SIG-M5 (cell line): ENCODE measurements at regions not wholly inside any gene's neighbourhood (a gene's known extent, or its start where the extent isn't known, plus 50 kb on each side); places are given as distances from the start of the nearest gene placed in this dataset.
"Not testable (repeated sequence)": the region's sequence is repeated elsewhere in the genome, so short reads cannot be mapped to it uniquely, and the experiment has no call there.

Experiments used
- DNase-seq: peaks from one replicate; lab custom pipeline; 2025; lab: John Stamatoyannopoulos, UW

DNA sequence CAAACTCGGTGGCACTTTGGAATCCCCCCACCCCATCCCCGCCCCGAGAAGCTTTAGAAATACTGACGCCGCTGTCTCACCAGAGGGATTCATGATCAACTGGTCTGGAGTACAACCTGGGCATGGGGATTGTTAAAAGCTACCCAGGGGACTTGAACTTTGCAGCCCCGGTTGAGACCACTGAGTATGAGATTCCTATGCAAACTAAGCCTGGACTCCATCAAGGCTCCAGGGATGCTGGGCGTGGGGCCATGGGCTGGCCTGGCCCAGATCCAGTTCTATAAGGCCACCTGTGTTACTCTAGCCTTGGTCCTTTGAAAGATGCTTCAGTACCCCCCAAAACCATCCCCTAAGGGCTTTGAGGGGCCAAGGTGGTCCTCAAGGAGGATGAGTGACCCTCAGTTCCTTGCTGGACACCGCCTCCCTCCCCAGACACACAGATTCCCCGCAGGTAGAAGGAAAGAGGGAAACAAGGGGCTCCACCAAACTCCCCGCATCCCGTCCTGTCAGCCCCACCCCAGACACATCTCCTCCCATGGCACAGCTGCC is 68.5 kb downstream of the MRPL36 start:
- no peak for DNase-seq

GRCh38 chr5:1730487-1730847 is 69.2 kb downstream of the MRPL36 start:
- DNase-seq: no peak

- no peak for DNase-seq
These were observed 69.8 kb downstream of the MRPL36 start for GRCh38 chr5:1729641-1730486.

DNA sequence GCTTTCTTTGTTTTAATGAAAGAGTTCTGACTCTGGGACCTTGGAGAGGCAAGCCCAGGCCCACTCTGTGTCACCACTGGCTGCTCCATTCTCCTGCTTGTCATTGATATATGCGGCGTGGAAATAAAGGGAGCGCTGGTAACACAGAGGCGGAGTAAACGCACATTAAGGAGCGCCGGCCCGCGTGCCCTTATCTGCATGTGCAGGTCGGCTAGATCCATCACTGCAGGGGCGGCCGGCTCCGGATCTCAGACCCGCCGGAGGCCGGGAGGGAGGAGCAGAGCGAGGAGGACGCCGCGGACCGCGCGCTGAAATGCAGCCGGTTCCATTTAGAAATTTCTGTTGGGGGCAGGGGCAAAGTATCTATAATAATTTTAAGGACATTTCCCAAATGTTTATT is 70.8 kb downstream of the MRPL36 start:
- no peak for DNase-seq

DNA sequence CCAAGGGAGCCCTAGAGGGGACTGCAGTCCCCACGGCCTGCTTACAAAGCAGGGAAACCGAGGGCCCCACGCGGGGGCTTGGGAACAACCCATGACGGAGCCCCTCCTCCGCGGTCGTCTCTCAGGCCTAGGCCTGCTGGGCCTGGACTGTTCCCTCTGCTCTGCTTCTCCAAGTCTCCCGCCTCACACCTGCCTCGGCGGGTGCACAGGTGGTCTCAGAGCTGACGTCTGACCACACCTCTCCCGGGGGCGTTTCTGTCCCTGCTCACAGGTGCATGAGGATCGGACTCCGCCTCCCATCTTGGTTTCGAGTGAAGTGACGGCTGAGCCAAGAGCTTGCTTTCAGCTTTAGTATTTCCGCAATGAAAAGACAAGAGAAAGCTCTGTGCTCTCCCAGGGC is 72.1 kb downstream of the MRPL36 start:
- no peak for DNase-seq

GRCh38 chr5:1726956-1727355 is 72.7 kb downstream of the MRPL36 start:
- no peak for DNase-seq

DNA sequence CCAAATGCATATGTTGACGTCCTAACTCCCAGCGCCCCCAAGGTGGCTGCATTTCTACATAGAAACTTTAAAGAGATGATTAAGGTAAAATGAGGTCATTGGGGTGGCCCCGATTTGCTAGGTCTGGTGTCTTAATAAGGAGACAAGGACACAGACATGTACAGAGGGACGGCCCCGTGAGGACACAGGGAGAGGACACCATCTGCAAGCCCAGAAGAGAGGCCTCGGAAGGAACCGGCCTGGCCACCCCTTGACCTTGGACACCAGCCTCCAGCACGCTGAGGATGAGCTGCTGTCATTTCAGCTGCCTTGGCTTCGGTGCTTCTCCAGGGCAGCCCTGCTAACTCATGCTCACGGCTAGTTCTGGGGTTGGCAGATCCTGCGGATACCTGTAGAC is 73.2 kb downstream of the MRPL36 start:
- no peak for DNase-seq

DNA sequence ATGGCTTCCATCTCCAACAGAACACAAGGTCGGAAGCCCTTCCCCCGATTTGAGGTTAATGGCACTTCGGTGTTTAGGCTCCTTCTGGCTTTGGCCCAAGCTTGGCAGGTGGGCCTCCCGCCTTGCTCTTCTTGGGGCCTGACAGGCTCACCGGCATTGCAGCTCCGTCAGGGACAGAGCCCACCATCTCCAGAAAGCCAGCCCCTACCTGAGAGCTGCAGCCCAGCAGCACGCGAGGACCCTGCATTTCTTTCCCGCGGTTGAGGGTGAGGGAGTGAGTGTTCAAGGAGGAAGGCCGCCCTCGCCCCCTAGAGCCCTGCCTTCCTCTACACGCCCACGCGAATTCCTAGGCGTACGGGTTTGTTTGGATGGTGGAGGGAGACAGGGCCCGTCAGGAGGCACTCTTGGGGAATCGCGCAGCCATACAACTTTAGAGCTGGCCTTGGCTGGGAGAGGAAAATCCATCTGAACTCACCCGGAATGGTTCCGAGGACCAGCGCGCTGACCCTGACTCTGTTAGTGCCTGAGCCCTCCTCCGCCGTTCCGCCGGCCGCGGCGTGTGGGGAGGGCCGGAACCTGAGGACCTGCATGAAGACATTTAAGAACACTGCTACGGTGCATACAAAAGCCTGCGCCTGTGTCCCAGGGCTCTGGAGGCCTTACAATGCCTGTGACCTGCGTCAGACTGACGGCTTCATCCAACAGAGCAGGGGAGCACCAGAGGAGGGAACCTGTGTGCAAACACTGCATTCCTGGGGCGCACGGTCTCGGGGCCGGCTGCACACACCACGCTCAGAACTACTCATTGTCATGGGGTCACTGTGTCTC is 73.8 kb downstream of the MRPL36 start:
- DNase-seq: no peak

DNA sequence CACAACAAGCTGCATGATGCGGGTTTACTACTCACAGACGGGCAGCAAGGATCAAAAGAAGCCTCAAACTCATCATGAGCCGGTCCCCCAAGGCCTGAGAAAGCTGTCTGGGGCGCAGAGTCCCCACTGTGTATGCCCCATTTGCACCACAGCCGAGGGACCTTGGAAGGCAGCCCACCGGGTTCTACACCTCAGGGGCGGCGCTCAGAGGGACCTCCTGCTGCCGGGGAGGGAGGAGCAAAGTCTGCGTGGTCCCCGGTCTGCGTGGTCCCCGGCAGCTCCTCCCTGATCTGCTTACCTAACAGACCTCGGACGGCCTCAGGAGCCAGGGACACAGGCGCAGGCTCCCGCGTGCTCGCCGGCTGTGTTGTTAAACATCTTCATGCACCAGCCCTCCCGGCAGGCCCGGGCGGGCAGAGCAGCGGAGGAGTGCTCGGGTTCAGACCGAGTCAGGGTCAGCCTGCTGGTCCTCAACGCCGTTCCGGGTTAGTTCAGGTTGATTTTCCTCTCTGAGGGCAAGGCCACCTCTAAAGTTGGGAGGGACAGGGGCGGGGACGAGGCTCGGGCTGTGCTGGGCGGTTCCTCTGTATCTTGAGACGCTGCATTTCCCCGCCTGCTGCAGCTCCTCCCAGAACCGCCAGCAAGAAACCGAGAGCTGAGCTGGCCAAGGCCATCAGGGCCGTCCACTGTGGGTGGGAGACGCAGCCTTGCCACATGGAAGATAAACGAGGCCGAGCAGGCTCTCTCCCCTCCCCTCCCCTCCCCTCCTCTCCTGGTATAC is 74.6 kb downstream of the MRPL36 start:
- DNase-seq: no peak

DNA sequence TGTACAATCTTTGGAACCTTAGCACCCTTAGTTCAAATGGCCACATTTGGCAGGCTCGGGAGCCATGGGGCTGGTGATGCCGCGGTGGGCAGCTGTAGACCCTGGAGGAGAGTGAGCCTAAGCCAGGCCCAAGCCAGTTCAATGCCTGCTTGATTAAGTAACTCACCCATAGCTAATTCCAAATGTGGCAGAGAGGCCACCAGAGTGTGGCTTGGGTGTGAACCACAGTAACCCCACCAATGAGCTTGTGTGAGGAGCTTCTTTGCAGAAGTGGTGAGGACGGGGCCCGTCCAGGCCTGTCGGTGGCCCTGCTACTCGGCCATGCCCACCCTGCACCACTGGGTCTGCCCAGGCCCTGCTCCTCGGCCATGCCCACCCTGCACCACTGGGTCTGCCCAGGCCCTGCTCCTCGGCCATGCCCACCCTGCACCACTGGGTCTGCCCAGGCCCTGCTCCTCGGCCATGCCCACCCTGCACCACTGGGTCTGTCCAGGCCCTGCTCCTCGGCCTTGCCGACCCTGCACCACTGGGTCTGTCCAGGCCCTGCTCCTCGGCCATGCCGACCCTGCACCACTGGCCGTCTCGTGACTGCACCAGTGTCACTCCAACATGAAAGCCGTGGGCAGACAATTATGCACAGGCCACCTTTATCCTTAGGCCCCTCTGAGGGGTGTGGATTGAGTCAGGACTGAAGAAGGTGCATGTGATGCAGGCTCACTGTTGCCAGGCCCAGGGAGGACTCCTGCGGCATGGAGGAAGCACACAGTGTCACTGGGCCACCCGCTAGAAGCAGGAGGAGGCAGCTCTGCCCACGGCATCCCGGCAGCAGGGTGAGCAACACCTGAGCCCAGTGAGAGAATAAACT is 75.4 kb downstream of the MRPL36 start:
- no peak for DNase-seq

DNA sequence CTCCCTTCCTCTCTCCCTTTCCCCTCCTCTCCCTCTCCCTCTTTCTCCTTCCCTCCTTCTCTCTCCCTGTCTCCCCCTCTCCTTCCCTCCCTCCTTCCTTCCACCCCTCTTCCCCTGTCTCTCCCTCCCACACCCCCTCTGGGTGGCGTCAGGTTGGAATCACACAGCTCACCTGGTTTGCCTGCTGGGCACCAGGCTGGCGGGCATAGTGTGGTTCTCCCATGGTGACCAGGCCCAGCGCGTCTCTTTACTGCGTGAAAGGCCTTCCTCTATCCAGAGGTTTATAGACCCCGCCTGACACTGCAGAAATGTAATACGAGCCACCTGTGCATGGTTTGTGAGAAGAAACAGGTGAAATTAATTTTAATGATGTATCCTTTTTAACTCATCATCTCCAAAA is 76.2 kb downstream of the MRPL36 start:
- DNase-seq: no peak

GRCh38 chr5:1722877-1723276 is 76.8 kb downstream of the MRPL36 start:
- no peak for DNase-seq

DNA sequence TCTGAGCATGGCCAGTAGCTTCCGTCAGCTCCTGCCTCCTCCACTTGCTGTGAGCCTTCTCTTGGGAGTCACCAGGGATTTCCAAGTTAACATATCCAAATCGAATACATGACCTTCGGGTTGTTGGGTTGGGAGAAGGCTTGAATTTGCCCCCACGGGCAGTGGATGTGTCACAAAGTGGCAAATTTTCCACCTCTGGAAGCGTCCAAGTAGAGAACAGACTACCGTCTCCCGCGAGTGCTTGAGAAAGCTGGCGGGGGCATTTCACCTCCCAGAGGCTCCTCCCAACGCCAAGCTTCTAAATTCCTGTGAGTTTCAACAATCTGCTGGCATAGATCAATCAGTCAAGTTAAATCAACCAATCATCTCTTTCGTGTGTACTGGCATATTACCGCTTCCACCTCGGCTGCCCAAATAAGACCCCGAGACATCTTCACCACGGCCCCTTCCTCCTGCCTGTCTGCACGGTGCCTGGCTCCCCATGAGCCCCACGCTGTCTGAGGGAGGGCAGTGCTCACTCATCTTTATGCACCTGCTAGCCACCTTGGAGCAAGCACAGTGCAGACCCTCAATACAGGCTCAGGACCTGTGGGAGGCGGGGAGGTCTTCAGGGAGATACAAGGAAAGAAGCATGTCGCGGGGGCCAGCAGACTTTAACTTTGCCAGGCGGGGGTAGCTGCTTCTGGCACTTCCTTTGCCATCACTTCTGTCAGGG is 79.1 kb downstream of the MRPL36 start:
- DNase-seq: no peak

- no peak for DNase-seq
These were observed 79.8 kb downstream of the MRPL36 start for GRCh38 chr5:1719860-1720259.

DNA sequence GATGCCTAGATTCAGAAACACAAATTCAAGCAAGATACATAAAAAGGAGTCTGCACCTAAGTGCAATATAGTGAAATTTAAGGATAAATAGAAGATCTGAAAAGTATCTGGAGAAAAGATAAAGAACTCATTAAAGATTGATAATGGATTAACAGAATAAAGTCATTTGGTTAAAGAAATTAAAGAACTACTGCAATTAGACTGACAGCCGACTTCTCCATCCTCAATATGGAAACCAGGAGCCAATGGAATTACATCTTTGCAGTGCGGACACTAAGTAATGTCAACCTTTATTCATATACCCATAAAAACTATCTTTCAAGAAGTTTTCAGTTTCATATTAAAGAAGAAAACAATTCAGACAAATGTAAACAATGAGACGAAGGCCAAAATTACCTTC is 81.0 kb downstream of the MRPL36 start:
- no peak for DNase-seq

DNA sequence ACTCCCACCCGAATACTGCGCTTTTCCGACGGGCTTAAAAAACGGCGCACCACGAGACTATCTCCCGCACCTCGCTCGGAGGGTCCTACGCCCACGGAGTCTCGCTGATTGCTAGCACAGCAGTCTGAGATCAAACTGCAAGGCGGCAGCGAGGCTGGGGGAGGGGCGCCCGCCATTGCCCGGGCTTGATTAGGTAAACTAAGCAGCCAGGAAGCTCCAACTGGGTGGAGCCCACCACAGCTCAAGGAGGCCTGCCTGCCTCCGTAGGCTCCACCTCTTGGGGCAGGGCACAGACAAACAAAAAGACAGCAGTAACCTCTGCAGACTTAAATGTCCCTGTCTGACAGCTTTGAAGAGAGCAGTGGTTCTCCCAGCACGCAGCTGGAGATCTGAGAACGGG is 89.5 kb downstream of the MRPL36 start:
- not testable (repeated sequence) for DNase-seq

DNA sequence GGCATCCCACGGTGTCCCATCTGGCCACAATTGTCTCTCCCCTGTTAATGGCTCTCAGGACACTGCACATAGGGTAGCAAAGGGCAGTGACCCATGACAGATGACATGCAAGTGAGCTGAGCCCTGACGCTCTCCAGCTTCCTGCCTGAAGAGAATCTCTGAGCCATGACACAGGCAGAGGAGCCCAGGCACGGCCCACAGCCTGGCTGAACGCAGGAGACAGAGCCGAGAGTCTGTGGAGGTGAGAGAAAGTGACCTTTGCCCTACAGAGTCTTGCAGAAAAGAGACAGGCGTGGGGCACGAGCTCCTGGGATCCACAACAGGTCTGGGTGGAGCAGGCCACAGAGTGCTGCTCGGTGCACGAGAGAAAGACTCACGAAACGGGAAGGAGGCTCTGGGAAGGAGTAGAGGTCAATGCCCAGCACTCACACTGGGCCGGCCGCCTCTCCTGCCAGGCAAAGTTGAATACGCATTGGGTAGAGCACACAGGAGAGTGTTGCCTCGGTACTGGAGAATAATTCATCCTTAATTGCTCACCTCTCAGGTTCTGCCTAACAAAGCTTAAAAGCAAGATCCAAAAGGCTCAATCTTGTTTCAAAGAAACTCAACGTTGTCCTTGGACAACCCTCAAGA is 90.3 kb downstream of the MRPL36 start:
- DNase-seq: no peak

DNA sequence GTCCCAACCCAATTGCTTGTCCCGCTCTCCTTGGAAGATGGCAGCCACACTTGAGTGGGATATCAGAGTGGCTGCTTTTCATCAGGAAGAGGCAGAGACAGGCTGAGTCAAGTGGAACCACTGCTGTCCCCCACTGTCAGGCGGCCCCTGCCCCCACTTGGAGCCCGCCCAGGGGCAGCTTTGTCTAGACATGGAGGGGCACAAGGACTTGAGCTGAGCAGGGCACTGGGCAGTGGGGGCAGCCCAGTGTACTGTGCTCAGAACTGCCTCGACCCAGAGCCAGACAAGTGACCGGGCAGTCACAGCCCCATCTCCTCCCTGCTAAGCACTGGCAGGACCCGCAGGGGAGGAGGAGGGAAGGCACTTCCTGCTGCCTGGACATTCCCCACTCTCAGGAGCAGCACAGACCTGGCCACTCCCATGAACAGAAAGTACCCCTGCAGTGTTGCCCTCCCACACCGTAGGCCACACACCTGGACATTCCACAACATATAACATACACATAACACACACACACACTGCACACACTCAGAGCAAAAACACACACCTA is 91.0 kb downstream of the MRPL36 start:
- no peak for DNase-seq

- no peak for DNase-seq
These were observed 92.2 kb downstream of the MRPL36 start for GRCh38 chr5:1707467-1707866.

- no peak for DNase-seq
These were observed 93.2 kb downstream of the MRPL36 start for GRCh38 chr5:1706428-1706827.
